ENCODE measurements at regions not wholly inside any gene's neighbourhood (a gene's known extent, or its start where the extent isn't known, plus 50 kb on each side); places are given as distances from the start of the nearest gene placed in this dataset.

GRCh38 chr16:72508191-72508590 lies 336.2 kb upstream of the PMFBP1 start:
- DNase-seq (ENCODE audit: low read depth in 2 of 2): no peak

DNA sequence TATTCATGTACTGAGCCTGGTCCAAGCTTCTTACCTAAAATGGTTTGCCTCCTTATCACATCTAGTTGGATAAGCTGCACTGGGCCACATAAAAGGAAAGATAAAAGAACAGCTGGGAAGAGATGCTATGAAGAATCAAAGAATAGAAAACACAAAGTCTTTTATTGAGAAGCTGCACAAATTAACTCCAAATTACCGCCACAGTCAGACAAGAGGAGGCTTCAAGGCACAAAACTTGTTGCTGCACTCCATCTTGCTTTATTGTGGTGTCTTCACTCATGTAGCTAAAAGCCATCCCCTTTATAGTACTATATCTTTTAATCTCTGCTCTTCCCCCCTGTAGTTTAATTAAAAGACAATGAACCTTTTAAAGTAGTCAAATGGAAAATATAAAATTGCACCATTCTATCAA lies 330.6 kb upstream of the PMFBP1 start:
- no peak for DNase-seq (ENCODE audit: low read depth in 2 of 2)

DNA sequence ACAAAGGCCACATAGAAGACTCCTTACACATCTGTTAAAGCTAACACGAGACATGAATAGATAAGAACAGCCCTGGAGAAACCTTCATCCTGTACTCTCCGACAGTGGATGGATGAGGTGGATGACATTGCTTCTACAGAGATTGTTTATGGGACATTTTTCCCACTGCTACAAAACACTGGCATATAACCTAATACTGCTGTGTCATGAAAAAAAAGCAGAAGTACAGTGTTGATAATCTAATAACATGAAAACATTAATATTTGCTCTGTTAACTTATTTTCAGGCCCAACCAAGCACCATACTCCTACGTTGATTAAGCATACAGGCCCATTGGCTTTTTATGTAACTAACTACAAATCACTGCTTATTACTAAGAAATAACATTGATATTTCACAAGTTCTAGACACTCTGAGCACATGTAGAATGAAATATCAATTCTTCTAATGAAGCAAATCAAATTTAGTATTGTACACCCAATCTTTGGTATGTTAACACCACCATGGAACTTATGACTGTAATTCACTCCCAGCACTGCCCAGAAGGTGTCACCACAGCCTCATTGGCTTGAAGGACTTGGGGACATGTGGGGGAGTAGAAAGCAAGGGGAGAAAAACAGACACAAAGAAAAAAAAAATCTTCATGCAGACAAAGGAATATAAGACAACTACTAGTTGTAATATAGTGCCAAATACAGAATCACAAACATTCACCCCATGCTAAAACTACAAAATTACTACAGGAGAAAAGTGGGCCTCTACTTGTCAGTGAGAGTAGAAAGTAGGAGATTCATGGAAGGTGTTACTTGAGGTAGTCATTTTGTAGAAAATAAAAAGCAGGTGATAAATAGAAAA lies 330.0 kb upstream of the PMFBP1 start:
- DNase-seq (ENCODE audit: low read depth in 2 of 2): peak; percentile 61 to 62

DNA sequence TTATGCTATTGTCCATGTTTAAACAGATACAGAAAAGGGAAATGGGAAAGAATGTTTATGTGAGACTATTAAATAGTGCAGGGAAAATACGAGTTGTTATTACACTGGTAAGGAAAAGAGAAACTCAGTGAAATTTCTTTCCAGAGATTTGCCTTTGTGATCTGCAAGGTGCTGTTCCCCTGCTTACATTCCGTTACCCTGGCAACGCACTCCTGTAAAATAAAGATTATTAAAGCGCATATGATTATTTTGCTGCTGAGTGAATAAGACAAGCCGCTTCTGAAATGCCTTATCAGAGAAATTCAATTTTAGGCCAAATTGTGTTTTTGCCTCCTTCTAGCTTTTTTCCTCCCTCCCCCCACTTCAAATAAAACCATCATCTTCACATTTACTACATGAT lies 328.6 kb upstream of the PMFBP1 start:
- DNase-seq (ENCODE audit: low read depth in 2 of 2): no peak

DNA sequence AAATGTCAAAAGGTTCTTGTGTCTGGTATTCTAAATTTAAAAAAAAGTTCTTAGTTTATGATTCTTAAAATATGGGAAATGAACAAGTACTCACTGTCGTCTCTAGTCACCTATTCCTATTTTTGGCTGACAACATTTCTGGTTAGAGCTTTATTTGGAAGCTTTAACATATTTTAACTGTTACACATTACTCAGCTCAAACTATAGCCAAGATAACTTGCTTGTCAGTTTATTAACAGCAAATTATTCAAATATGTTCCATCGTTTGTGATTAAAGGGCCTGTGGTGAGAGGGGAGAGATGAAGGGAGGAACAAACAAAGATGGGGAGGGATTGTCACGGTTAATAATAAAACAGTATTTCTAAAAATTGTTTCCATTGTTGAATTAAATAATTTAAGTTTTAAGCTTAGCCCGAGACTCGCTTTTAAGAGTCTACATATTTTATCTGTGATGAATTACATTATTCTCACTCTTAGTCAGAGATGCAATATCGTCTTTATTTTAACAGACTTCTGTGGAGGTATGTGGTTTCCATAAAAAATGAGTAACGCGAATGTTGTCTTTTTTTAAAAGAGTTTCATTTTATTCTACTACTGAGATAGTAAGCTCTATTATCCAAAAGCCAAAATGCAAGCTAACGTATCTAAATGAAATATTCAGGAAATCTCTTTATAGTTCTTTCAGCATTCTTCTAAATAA lies 321.9 kb upstream of the PMFBP1 start:
- peak; percentile 51 to 56 for DNase-seq (ENCODE audit: low read depth in 2 of 2)

DNA sequence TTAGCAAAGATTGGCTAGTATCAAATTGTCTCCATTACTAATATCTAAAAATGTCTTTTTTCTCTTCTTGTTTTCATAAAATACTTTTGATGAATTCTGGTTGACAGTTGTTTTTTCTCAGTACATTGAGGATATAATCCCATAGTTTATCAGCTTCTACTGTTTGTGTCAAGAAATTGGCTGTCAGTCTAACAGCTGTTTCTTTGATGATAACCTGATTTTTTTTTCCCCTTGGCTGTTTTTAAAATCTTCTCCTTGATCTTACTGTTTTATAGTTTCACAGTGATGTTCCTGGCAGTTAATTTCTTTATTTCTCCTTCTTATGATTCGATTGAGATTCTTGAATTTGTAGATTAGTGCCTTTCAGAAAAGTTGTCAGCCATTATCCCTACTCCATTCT lies 315.3 kb upstream of the PMFBP1 start:
- no peak for DNase-seq (ENCODE audit: low read depth in 2 of 2)

- DNase-seq (ENCODE audit: low read depth in 2 of 2): no peak
Observed at GRCh38 chr16:72482695-72483094, 310.7 kb upstream of the PMFBP1 start.

DNA sequence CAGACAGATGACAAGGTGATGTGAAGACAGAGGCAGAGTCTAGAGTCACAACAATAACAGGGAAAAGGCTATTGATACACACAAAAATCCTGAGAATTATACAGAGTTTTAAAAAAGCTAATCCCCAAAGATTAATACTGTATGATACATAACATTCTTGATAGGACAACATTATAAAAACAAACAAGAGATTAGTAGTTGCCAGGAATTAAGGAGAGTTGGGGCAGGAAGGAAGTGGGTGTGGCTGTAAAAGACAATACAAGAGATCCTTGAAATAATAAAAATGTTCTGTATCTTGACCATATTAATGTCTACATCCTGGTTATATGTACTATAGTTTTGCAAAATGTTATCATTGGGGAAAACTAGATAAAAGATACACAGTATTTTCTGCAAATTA lies 309.5 kb upstream of the PMFBP1 start:
- no peak for DNase-seq (ENCODE audit: low read depth in 2 of 2)

DNA sequence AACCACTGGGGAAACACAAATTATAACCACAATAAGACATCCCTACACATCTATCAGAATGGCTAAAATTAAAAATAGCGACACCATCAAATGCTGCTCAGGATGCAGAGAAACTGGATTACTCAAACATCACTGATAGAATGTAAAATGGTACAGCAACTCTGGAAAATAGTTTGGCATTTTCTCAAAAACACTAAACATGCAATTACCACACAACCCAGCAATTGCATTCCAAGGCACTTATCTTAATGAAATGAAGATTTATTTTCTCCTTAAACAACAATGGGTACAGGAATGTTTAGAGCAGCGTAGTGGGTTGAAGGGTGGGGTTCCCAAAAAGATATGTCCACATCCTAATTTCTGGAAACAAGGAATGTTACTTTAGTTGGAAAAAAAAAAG lies 309.0 kb upstream of the PMFBP1 start:
- peak; percentile 71 to 76 for DNase-seq (ENCODE audit: low read depth in 2 of 2)

- no peak for DNase-seq (ENCODE audit: low read depth in 2 of 2)
Observed at GRCh38 chr16:72475688-72476087, 303.7 kb upstream of the PMFBP1 start.

- peak; percentile 87 to 91 for DNase-seq (ENCODE audit: low read depth in 2 of 2)
Observed at GRCh38 chr16:72474501-72475123, 302.7 kb upstream of the PMFBP1 start.

- DNase-seq (ENCODE audit: low read depth in 2 of 2): no peak
Observed at GRCh38 chr16:72473631-72474030, 301.7 kb upstream of the PMFBP1 start.

DNA sequence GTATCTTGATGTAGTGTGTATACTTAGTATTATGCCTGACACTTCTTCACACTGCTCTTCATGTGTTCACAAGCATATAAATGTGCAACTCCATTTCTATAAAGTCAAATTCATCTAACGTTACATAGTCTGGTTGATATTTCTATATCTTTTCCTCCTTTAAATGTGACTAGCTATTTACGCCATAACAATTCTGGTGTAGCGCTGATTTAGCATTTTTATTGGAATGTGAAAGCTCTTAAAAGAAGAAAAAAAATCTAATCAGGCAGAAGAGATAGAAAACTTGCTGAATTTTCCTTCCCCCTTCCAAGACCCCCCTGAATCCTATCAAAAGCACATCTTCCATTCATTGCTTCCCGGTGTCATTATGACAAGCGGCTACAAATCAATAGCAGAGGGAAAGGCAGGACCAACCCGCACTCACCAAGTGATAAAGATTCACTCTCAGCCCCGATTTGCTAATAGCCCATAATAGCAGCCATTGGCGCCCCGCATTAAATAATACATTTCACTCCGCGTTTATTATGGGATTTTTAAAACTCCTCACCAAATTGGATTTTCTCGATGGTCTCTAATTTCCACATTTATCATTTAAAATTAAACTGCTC lies 299.5 kb upstream of the PMFBP1 start:
- DNase-seq (ENCODE audit: low read depth in 2 of 2): no peak

- no peak for DNase-seq (ENCODE audit: low read depth in 2 of 2)
Observed at GRCh38 chr16:72470541-72470940, 298.6 kb upstream of the PMFBP1 start.

DNA sequence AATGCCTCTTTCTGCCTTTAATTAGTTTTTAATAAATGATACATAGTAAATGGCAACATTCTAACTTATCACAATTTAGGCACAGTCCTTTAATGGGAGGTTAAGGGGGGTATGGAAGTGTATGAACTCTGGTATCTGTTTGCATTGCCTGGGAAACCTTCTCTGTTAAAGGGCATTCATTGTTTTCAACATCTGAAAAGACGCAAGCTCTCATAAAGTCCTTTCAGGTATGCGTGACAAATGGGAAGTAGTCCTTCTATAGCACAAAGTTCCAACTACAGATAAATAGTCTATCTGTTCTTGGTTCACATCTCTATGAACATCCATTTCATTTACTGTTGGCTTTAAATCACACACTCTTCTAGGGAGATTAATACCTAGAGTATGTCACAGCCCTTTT lies 298.0 kb upstream of the PMFBP1 start:
- DNase-seq (ENCODE audit: low read depth in 2 of 2): no peak

GRCh38 chr16:72468582-72468981 lies 296.6 kb upstream of the PMFBP1 start:
- no peak for DNase-seq (ENCODE audit: low read depth in 2 of 2)

DNA sequence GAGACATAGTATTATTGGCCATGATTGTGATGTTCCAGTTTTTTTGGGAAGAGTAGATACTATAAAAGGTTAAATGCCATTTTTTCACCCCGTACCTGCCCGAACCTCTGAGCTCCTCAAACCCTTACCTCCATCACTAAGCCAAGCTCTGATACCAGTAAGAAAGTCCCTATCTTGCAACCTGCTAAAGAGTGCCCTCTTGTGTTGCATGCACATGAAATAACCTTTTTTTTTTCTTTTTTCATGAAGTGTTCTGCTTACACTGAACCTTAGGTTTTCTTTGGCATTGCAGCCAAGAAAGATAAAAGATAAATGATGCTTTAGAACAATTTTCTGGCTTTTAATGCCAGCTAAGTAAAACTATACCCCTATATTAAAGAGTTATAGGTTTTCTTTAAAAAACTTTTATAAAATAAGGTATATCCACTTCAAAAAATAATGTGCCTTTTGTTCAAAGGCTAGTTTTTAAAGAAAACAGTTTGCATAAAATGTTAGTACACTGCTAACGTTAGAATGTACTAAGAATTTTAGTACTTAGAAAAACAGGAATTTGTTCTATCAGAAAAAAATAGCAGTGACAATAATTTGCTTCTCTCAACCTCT lies 295.3 kb upstream of the PMFBP1 start:
- peak in 1 of 2 experiments; percentile 35 for DNase-seq (ENCODE audit: low read depth in 2 of 2)

GRCh38 chr16:72464597-72465368 lies 292.8 kb upstream of the PMFBP1 start:
- no peak for DNase-seq (ENCODE audit: low read depth in 2 of 2)

- DNase-seq (ENCODE audit: low read depth in 2 of 2): no peak
Observed at GRCh38 chr16:72464052-72464451, 292.1 kb upstream of the PMFBP1 start.

- DNase-seq (ENCODE audit: low read depth in 2 of 2): no peak
Observed at GRCh38 chr16:72458035-72458434, 286.1 kb upstream of the PMFBP1 start.
